Mesendoderm (in vitro differentiated cells): ENCODE measurements at regions not wholly inside any gene's neighbourhood (a gene's known extent, or its start where the extent isn't known, plus 50 kb on each side); places are given as distances from the start of the nearest gene placed in this dataset.
A peak's percentile ranks its signal among the peaks of the same experiment; 100 is the strongest.

Experiments
- DNase-seq: peaks from one replicate; pipeline ENCODE4 v3.0.0; 2013
- H2AK5ac ChIP-seq: 2 replicates; pipeline ENCODE4 v1.6.1; 2013; ENCODE audit warnings: low read length, inconsistent platforms
- H2BK120ac ChIP-seq: 2 replicates; pipeline ENCODE4 v1.6.1; 2013; ENCODE audit warnings: low read depth, mild to moderate bottlenecking, low read length, moderate library complexity, mixed read lengths
- H2BK15ac ChIP-seq: replicated peaks from 2 replicates; pipeline ENCODE4 v1.6.1; 2013; ENCODE audit warnings: low read depth, mild to moderate bottlenecking, moderate library complexity
- H2BK5ac ChIP-seq: 2 replicates; pipeline ENCODE4 v1.6.1; 2013; ENCODE audit warnings: low read length, inconsistent platforms
- H3K18ac ChIP-seq: 2 replicates; pipeline ENCODE4 v1.6.1; 2013; ENCODE audit warnings: mild to moderate bottlenecking, low read length, mixed read lengths
- H3K23ac ChIP-seq: one replicate; pipeline ENCODE4 v1.6.1; 2013; ENCODE audit warnings: low read length
- H3K27ac ChIP-seq: 2 replicates; pipeline ENCODE4 v1.5.1; 2013; ENCODE audit warnings: low read depth, mild to moderate bottlenecking, inconsistent platforms, low read length, moderate library complexity
- H3K27me3 ChIP-seq: 2 replicates; pipeline ENCODE4 v1.6.1; 2013; ENCODE audit warnings: low read length, control low read depth, mild to moderate bottlenecking, inconsistent platforms; ENCODE audit not compliant: insufficient read depth, poor library complexity
- H3K36me3 ChIP-seq: 2 replicates; pipeline ENCODE4 v1.6.1; 2013; ENCODE audit warnings: low read length, inconsistent platforms; ENCODE audit not compliant: control insufficient read depth, insufficient read depth
- H3K4ac ChIP-seq: one replicate; pipeline ENCODE4 v1.6.1; 2013; ENCODE audit warnings: low read depth, mild to moderate bottlenecking, low read length, moderate library complexity
- H3K4me1 ChIP-seq: 2 replicates; pipeline ENCODE4 v1.6.1; 2013; ENCODE audit warnings: low read depth, low read length, inconsistent platforms; ENCODE audit not compliant: control insufficient read depth
- H3K4me2 ChIP-seq: 2 replicates; pipeline ENCODE4 v1.6.1; 2013; ENCODE audit warnings: low read length
- H3K4me3 ChIP-seq: 2 replicates; pipeline ENCODE4 v1.5.1; 2013; ENCODE audit warnings: mild to moderate bottlenecking, low read length
- H3K56ac ChIP-seq: one replicate; pipeline ENCODE4 v1.6.1; 2013; ENCODE audit warnings: low read length
- H3K79me1 ChIP-seq: 2 replicates; pipeline ENCODE4 v1.6.1; 2013; ENCODE audit warnings: low read length, inconsistent platforms
- H3K79me2 ChIP-seq: 2 replicates; pipeline ENCODE4 v1.6.1; 2013; ENCODE audit warnings: mild to moderate bottlenecking, low read length; ENCODE audit not compliant: control insufficient read depth, insufficient read depth
- H3K9ac ChIP-seq: 2 replicates; pipeline ENCODE4 v1.6.1; 2013; ENCODE audit warnings: low read length, inconsistent platforms
- H4K5ac ChIP-seq: one replicate; pipeline ENCODE4 v1.6.1; 2013; ENCODE audit warnings: low read length
- H4K8ac ChIP-seq: one replicate; pipeline ENCODE4 v1.6.1; 2013; ENCODE audit warnings: low read depth, mild to moderate bottlenecking, control low read depth, low read length, moderate library complexity
- whole genome bisulfite sequencing: extraction: QIAGEN DNeasy Blood & Tissue Kit; methylation state at CpG from one replicate; pipeline ENCODE4 v1.1.7; 2013; ENCODE audit warnings: low lambda C conversion rate, missing lambda C conversion rate; ENCODE audit not compliant: insufficient coverage; ENCODE audit errors: extremely low coverage; 5-methylcytosine and 5-hydroxymethylcytosine counted together

- Histone ChIP-seq H3K9ac (no peak overlapping the region), H3K4ac (no peak overlapping the region), H3K27me3 (no peaks in the 10 kb centered on the region), H2BK15ac (no peak overlapping the region), H4K8ac (no peak overlapping the region), H3K4me2 (no peak overlapping the region), H2AK5ac (no peak overlapping the region), H3K4me3 (no peak overlapping the region), H3K18ac (no peak overlapping the region), H4K5ac (no peak overlapping the region), H3K27ac (no peak overlapping the region), H3K79me2 (no peaks in the 10 kb centered on the region), H3K36me3 (no peaks in the 10 kb centered on the region), H2BK5ac (no peak overlapping the region), H3K23ac (no peak overlapping the region), H3K79me1 (no peaks in the 10 kb centered on the region), H2BK120ac (no peak overlapping the region), H3K56ac (no peak overlapping the region), H3K4me1 (no peaks in the 10 kb centered on the region)
- DNase-seq, result no peak
- WGBS, result no CpG with 5 or more reads among the region's 28 CpGs
Measured at GRCh38 chr12:132439333-132439904, 50.5 kb upstream of the FBRSL1 start.

GRCh38 chr12:132438726-132439125 is 51.2 kb upstream of the FBRSL1 start:
- Histone ChIP-seq H3K4me3 (no peak overlapping the region), H3K56ac (no peak overlapping the region), H3K79me2 (no peaks in the 10 kb centered on the region), H3K27me3 (no peaks in the 10 kb centered on the region), H4K5ac (no peak overlapping the region), H2BK120ac (no peak overlapping the region), H3K18ac (no peak overlapping the region), H3K4ac (no peak overlapping the region), H3K27ac (no peak overlapping the region), H3K79me1 (no peaks in the 10 kb centered on the region), H3K9ac (no peak overlapping the region), H2AK5ac (no peak overlapping the region), H3K23ac (no peak overlapping the region), H3K4me2 (no peak overlapping the region), H3K36me3 (no peaks in the 10 kb centered on the region), H2BK5ac (no peak overlapping the region), H4K8ac (no peak overlapping the region), H3K4me1 (no peaks in the 10 kb centered on the region), H2BK15ac (no peak overlapping the region)
- no peak for DNase-seq
- no CpG with 5 or more reads among the region's 28 CpGs for WGBS

GRCh38 chr12:132437943-132438700 is 51.8 kb upstream of the FBRSL1 start:
- Histone ChIP-seq H2BK15ac (no peak overlapping the region), H3K56ac (peak overlapping the region; percentile 78), H3K4ac (no peak overlapping the region), H3K18ac (no peak overlapping the region), H4K5ac (no peak overlapping the region), H3K27me3 (no peaks in the 10 kb centered on the region), H3K4me3 (no peak overlapping the region), H3K79me2 (no peaks in the 10 kb centered on the region), H4K8ac (no peak overlapping the region), H3K36me3 (no peaks in the 10 kb centered on the region), H3K9ac (peak overlapping the region; percentile 16), H2AK5ac (peak overlapping the region; percentile 38), H3K4me2 (no peak overlapping the region), H2BK5ac (no peak overlapping the region), H3K4me1 (no peaks in the 10 kb centered on the region), H3K27ac (no peak overlapping the region), H3K79me1 (no peaks in the 10 kb centered on the region), H3K23ac (no peak overlapping the region), H2BK120ac (no peak overlapping the region)
- no peak for DNase-seq
- WGBS, result no CpG with 5 or more reads among the region's 30 CpGs

- Histone ChIP-seq H2BK15ac (no peak overlapping the region), H3K36me3 (no peaks in the 10 kb centered on the region), H3K4me1 (no peaks in the 10 kb centered on the region), H3K56ac (peak overlapping the region; percentile 78), H3K27ac (no peak overlapping the region), H3K79me2 (no peaks in the 10 kb centered on the region), H2BK120ac (no peak overlapping the region), H3K79me1 (no peaks in the 10 kb centered on the region), H3K4me2 (peak overlapping the region; percentile 7), H2BK5ac (no peak overlapping the region), H3K27me3 (no peaks in the 10 kb centered on the region), H2AK5ac (no peak overlapping the region), H4K5ac (no peak overlapping the region), H3K23ac (no peak overlapping the region), H4K8ac (no peak overlapping the region), H3K9ac (peak overlapping the region; percentile 16), H3K4me3 (no peak overlapping the region), H3K4ac (no peak overlapping the region), H3K18ac (no peak overlapping the region)
- DNase-seq, result peak; percentile 93
- WGBS, result no CpG with 5 or more reads among the region's 15 CpGs
Measured at GRCh38 chr12:132437252-132437932, 52.6 kb upstream of the FBRSL1 start.

GRCh38 chr12:132436791-132437251 is 53.1 kb upstream of the FBRSL1 start:
- no peak for DNase-seq
- Histone ChIP-seq H3K79me1 (no peaks in the 10 kb centered on the region), H3K4ac (no peak overlapping the region), H4K5ac (no peak overlapping the region), H3K27ac (no peak overlapping the region), H3K56ac (peak overlapping the region; percentile 44), H3K9ac (no peak overlapping the region), H3K18ac (peak overlapping the region; percentile 20), H3K79me2 (no peaks in the 10 kb centered on the region), H3K4me1 (no peaks in the 10 kb centered on the region), H3K36me3 (no peaks in the 10 kb centered on the region), H2AK5ac (no peak overlapping the region), H3K27me3 (no peaks in the 10 kb centered on the region), H2BK15ac (no peak overlapping the region), H3K4me3 (no peak overlapping the region), H2BK120ac (no peak overlapping the region), H3K23ac (no peak overlapping the region), H3K4me2 (peak overlapping the region; percentile 7), H4K8ac (no peak overlapping the region), H2BK5ac (no peak overlapping the region)
- WGBS, result no CpG with 5 or more reads among the region's 17 CpGs
